ENCODE measurements at regions not wholly inside any gene's neighbourhood (a gene's known extent, or its start where the extent isn't known, plus 50 kb on each side); places are given as distances from the start of the nearest gene placed in this dataset.

DNA sequence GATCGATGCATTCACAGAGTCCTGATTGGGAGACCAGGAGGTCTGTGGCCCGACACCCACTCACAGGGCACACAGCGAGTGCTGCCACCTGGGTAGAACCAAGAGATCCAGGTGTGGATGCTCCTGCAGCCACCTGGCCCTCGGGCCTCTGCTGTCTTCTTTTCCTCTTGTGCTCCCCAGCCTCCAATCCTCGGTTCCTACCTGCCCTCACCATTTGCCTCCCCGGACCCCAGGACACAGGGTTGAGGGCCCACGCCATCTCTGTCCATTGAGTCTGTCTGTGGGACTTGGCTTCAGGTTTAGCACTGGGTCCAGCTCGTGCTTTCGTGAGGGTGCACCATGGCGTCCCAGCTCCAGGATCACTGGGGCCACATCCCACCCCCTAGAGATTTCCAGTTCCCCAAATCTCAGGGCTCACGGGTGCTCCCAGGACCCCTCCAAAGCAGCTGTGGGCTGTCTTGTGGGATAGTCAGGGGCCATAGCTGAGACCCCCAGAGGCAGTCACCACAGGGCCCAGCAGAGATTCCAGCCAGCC is 591.1 kb downstream of the BRD1 start:
- DNase-seq (ENCODE audit: low read depth) = no peak
- TF ChIP-seq, protein P1, sequence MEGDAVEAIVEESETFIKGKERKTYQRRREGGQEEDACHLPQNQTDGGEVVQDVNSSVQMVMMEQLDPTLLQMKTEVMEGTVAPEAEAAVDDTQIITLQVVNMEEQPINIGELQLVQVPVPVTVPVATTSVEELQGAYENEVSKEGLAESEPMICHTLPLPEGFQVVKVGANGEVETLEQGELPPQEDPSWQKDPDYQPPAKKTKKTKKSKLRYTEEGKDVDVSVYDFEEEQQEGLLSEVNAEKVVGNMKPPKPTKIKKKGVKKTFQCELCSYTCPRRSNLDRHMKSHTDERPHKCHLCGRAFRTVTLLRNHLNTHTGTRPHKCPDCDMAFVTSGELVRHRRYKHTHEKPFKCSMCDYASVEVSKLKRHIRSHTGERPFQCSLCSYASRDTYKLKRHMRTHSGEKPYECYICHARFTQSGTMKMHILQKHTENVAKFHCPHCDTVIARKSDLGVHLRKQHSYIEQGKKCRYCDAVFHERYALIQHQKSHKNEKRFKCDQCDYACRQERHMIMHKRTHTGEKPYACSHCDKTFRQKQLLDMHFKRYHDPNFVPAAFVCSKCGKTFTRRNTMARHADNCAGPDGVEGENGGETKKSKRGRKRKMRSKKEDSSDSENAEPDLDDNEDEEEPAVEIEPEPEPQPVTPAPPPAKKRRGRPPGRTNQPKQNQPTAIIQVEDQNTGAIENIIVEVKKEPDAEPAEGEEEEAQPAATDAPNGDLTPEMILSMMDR (IDR thresholded peaks at IDR 0.05; ENCODE audit: control insufficient read depth, extremely low read depth, insufficient read depth) = no peak
- H3K4me3 ChIP-seq (ENCODE audit: low read depth, low read length) = no peak overlapping the region

DNA sequence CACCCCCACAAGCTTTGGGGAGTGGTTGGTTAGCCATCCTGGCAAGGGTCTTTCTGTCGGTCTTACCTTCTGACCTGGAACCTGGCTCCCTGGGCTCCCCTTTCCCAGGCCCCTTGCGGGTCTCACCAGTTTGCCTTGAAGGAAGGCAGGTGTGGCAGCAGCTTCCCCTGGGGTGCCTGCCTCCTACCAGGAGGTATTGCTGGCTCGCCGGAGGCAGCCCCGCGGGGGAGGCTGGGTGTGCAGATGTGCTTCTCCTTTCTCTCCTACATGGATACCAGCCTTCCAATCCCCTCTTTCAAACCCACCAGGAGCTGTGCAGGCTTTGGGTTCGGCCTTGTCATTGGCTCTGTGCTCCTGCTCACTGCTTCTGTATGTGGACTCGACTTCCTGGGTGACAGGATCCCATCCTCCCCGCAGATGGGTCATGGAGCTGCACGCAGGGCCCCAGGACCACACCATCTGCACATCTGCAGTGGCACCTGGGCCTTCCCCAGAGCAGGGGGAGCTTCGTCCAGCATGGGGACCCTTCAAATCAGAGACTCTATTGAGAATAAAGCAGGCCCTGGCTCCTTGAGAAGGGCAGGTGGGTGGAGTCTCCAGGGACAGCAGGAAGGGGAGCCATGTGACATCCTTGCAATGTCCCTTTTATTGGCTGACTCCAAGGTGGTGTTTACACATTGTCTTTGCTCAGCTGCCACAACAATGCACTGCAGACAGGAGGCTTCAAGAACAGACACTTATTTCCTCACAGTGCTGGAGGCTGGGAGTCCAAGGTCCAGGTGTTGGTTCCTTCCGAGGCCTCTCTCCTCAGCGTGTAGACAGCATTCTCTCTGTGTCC is 592.0 kb downstream of the BRD1 start:
- TF ChIP-seq, protein P1 (IDR thresholded peaks at IDR 0.05; ENCODE audit: control insufficient read depth, extremely low read depth, insufficient read depth) = no peak
- peak; percentile 58 for DNase-seq (ENCODE audit: low read depth)
- H3K4me3 ChIP-seq (ENCODE audit: low read depth, low read length) = no peak overlapping the region

DNA sequence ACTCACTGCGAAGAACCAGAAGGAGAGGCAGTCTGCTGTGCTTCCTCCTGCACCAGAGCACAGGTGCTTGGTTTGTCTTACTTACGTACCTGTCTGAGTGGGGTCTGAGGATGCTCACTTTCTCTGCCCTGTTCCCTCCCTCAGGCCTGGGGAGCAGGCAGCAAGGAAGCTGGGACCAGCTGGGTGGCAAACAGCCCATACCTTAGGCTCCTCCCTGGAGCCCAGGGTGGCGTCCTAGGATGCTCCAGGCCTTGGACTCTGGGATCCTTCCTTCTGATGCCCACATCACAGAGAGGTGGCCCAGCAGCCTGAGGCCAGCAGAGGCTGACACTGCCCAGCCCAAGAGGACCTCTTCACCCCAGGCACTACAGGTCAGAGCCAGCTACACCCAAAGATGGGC is 593.2 kb downstream of the BRD1 start:
- no peak for DNase-seq (ENCODE audit: low read depth)
- TF ChIP-seq, protein P1 (IDR thresholded peaks at IDR 0.05; ENCODE audit: control insufficient read depth, extremely low read depth, insufficient read depth) = no peak
- H3K4me3 ChIP-seq (ENCODE audit: low read depth, low read length) = no peak overlapping the region

DNA sequence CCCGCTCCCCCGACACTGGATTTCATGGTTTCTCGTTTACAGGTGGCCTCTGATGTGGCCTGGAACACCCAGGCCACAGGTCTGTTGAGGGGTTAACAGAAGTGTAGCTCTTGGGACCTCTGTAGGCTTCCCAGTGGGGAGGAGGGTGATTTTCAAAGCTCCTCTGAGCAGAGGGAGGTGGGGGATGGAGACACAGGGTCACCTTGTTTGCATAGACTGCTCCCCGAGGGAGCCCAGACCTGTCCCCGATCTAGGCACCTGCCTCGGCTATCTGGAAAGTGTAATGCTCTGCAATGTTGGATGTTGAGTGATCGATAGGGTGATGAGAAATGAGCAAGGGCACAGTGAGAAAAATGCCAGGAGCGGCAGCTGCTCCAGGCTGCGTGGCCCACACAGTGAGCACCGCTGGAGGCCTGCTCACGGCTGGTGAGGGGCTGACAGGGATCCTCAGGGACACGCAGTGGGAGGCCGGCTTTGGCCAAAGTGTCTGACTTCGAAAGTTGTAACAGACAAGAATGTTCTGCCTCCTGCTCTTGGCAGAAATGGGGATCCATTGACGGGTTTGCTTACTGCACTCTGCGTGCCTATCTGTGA is 594.1 kb downstream of the BRD1 start:
- TF ChIP-seq, protein P1 (IDR thresholded peaks at IDR 0.05; ENCODE audit: control insufficient read depth, extremely low read depth, insufficient read depth) = no peak
- no peak for DNase-seq (ENCODE audit: low read depth)
- no peak overlapping the region for H3K4me3 ChIP-seq (ENCODE audit: low read depth, low read length)

DNA sequence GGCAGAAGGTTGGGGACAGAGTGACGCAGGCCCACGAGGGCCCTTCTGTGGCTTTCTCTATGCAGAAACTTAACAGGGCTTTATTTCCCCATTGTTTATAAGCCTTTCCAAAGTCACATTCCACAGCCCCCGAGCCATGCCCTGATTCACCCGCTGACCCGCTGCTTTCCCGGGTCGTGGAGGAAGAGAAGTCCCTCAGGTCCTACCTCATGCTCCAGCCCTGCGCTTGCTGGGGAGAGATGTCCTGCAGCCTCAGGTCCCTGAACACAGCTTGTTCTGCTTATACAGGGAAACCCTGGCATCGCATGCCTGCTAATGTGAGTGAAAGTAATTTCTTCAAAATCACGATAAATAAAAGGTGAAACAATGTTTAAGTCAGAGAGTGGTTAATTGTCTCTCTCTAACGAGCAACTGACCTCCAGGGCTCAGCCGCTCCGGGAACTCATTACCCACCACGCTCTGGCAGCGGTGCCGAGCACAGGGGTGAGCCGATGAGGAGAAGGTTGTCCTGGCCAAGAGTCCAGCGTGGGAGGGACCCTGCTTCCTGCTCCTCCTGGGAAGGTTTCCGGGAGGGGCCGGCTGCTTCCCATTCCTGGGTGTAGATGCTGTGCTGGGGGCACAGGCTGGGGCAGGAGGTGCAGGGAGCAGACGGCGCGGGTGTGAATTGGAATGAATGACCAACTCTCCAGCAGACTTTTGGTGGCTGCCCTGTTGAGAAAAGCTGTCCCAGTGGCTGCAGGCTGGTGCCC is 595.2 kb downstream of the BRD1 start:
- no peak overlapping the region for H3K4me3 ChIP-seq (ENCODE audit: low read depth, low read length)
- TF ChIP-seq, protein P1 (IDR thresholded peaks at IDR 0.05; ENCODE audit: control insufficient read depth, extremely low read depth, insufficient read depth) = no peak
- no peak for DNase-seq (ENCODE audit: low read depth)

DNA sequence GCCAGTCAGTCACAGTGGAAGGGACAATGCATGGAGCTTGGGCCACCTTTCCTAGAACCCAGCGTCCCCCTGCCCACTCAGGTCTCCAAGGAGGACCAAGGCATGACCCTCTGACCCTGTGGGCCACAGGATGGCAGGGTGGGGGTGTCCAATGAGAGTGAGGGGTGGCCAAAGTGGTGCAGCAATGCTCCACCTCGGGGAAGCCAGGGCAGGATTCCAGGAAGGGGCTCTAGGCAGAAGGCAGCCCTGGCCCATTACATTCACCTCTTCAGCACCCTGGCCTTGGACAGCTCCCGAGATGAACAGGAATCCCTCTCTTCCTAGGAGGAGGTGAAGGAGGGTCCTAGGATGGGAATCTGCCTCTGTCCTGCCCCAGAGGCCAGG is 597.5 kb downstream of the BRD1 start:
- TF ChIP-seq, protein P1 (IDR thresholded peaks at IDR 0.05; ENCODE audit: control insufficient read depth, extremely low read depth, insufficient read depth) = no peak
- DNase-seq (ENCODE audit: low read depth) = no peak
- no peak overlapping the region for H3K4me3 ChIP-seq (ENCODE audit: low read depth, low read length)
